ENCODE measurements at regions not wholly inside any gene's neighbourhood (a gene's known extent, or its start where the extent isn't known, plus 50 kb on each side); places are given as distances from the start of the nearest gene placed in this dataset.

DNA sequence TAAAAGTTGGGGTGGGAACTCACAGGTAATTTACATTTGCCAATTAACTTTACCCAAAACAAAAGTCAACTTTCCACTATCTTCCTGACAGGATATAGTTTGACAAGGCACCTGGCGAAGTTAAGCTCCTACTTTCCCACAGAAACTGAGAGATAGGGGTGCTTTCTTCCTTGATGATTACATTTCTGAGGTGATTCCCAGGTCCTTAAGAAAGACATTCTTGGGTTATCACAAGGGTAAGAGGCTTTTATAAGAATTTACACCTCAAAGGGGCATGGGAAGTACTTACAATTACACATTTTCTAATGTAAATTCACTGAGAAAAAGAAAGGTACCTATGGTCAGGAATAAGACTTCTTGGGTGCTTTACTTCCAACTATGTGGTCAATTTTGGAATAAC, 660.9 kb upstream of the MGAT4C start:
- TF ChIP-seq, protein P1, sequence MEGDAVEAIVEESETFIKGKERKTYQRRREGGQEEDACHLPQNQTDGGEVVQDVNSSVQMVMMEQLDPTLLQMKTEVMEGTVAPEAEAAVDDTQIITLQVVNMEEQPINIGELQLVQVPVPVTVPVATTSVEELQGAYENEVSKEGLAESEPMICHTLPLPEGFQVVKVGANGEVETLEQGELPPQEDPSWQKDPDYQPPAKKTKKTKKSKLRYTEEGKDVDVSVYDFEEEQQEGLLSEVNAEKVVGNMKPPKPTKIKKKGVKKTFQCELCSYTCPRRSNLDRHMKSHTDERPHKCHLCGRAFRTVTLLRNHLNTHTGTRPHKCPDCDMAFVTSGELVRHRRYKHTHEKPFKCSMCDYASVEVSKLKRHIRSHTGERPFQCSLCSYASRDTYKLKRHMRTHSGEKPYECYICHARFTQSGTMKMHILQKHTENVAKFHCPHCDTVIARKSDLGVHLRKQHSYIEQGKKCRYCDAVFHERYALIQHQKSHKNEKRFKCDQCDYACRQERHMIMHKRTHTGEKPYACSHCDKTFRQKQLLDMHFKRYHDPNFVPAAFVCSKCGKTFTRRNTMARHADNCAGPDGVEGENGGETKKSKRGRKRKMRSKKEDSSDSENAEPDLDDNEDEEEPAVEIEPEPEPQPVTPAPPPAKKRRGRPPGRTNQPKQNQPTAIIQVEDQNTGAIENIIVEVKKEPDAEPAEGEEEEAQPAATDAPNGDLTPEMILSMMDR (IDR thresholded peaks at IDR 0.05; ENCODE audit: extremely low read depth in 1 of 2, insufficient read depth in 1 of 2, low read depth in 1 of 2, low read length in 2 of 2), result no peak
- no peak for TF ChIP-seq POLR2AphosphoS5 (IDR thresholded peaks at IDR 0.05; ENCODE audit: insufficient read depth, low read depth, low read length)

All from endothelial cell of umbilical vein (primary cell).